ENCODE measurements at regions not wholly inside any gene's neighbourhood (a gene's known extent, or its start where the extent isn't known, plus 50 kb on each side); places are given as distances from the start of the nearest gene placed in this dataset.
A peak's percentile ranks its signal among the peaks of the same experiment; 100 is the strongest.
"Not testable (repeated sequence)": the region's sequence is repeated elsewhere in the genome, so short reads cannot be mapped to it uniquely, and the experiment has no call there.

- no peak overlapping the region for H3K27ac ChIP-seq (ENCODE audit: low read depth, low read length)
- H3K4me1 ChIP-seq (ENCODE audit: insufficient read depth, low read length), result no peaks in the 10 kb centered on the region
- peaks cover 60% of the 10 kb centered on the region for H3K27me3 ChIP-seq (ENCODE audit: insufficient read depth, low read length)
- H3K4me3 ChIP-seq (ENCODE audit: low read length), result no peak overlapping the region
- WGBS, result 85% methylated on average over 3 of the region's 3 CpGs
- no peak overlapping the region for H3K9ac ChIP-seq (ENCODE audit: low read depth, low read length)
- no peaks in the 10 kb centered on the region for H3K36me3 ChIP-seq (ENCODE audit: insufficient read depth, low read length)
- H3K9me3 ChIP-seq (ENCODE audit: insufficient read depth, low read depth, low read length), result no peaks in the 10 kb centered on the region
Measured at GRCh38 chr12:107853479-107853878, 79.0 kb downstream of the ASCL4 start.

DNA sequence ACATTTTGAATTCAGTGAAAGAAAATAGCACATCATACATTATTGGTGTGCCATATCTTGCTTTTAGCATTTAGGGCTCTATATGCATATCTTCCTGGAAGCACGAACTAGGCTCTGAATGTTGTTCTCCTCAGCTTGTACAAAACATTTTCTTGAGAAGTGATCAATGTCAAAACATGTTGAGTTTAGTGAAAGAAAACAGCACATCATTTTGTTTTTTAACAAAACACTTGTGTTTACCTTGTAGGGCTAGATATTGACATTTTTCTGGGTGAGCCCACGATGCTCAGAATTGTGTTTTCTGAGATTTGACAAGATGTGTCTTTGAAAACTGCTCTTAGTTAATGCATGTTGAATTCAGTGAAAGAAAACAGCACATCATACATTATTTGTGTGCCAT lies 81.0 kb downstream of the ASCL4 start:
- Histone ChIP-seq H3K27me3 (ENCODE audit: insufficient read depth, low read length) (peaks cover 67% of the 10 kb centered on the region), H3K27ac (ENCODE audit: low read depth, low read length) (no peak overlapping the region), H3K9ac (ENCODE audit: low read depth, low read length) (no peak overlapping the region), H3K36me3 (ENCODE audit: insufficient read depth, low read length) (no peaks in the 10 kb centered on the region), H3K9me3 (ENCODE audit: insufficient read depth, low read depth, low read length) (no peaks in the 10 kb centered on the region), H3K4me3 (ENCODE audit: low read length) (no peak overlapping the region), H3K4me1 (ENCODE audit: insufficient read depth, low read length) (no peaks in the 10 kb centered on the region; the same call in 1 of the 2 replicates)
- 76% methylated on average over 2 of the region's 2 CpGs for WGBS

DNA sequence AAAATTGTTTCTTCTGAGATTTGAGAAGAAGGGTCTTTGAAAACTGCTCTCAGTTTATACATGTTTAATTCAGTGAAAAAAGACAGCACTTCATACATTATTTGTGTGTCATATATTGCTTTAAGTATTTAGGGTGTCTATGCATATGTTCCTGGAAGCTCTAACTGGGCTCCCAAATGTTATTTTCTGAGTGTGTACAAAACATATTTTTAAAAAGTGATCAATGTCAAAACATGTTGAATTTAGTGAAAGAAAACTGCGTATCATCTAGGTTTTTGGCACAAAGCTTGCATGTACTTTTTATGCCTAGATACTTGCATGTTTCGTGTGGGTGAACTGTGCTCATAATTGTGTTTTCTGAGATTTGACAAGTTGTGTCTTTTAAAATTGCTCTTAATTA lies 81.6 kb downstream of the ASCL4 start:
- H3K9ac ChIP-seq (ENCODE audit: low read depth, low read length), result no peak overlapping the region
- no peaks in the 10 kb centered on the region for H3K9me3 ChIP-seq (ENCODE audit: insufficient read depth, low read depth, low read length)
- no peak overlapping the region for H3K4me3 ChIP-seq (ENCODE audit: low read length)
- H3K27ac ChIP-seq (ENCODE audit: low read depth, low read length), result no peak overlapping the region
- peaks cover 1% of the 10 kb centered on the region; the same call in 1 of the 2 replicates for H3K4me1 ChIP-seq (ENCODE audit: insufficient read depth, low read length)
- no peaks in the 10 kb centered on the region for H3K36me3 ChIP-seq (ENCODE audit: insufficient read depth, low read length)
- WGBS, result 42% methylated on average over 2 of the region's 2 CpGs
- H3K27me3 ChIP-seq (ENCODE audit: insufficient read depth, low read length), result peaks cover 73% of the 10 kb centered on the region

DNA sequence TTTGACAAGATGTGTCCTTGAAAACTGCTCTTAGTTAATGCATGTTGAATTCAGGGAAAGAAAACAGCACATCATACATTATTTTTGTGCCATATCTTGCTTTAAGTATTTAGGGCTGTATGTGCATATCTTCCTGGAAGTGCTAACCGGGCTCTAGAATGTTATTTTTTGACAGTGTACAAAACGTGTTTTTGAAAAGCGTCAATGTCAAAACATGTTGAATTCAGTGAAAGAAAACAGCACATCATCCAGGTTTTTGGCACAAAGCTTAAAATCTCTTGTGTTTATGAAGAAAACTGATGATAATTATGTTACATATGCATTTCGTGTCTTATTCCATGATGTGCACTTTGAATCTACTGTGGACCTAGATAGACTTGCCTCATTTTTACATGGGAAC lies 82.7 kb downstream of the ASCL4 start:
- Histone ChIP-seq H3K4me1 (ENCODE audit: insufficient read depth, low read length) (peaks cover 3% of the 10 kb centered on the region; the same call in 1 of the 2 replicates), H3K27ac (ENCODE audit: low read depth, low read length) (no peak overlapping the region), H3K27me3 (ENCODE audit: insufficient read depth, low read length) (peaks cover 82% of the 10 kb centered on the region), H3K9ac (ENCODE audit: low read depth, low read length) (no peak overlapping the region), H3K4me3 (ENCODE audit: low read length) (no peak overlapping the region), H3K9me3 (ENCODE audit: insufficient read depth, low read depth, low read length) (no peaks in the 10 kb centered on the region), H3K36me3 (ENCODE audit: insufficient read depth, low read length) (no peaks in the 10 kb centered on the region)
- 89% methylated on average over 4 of the region's 4 CpGs for WGBS

DNA sequence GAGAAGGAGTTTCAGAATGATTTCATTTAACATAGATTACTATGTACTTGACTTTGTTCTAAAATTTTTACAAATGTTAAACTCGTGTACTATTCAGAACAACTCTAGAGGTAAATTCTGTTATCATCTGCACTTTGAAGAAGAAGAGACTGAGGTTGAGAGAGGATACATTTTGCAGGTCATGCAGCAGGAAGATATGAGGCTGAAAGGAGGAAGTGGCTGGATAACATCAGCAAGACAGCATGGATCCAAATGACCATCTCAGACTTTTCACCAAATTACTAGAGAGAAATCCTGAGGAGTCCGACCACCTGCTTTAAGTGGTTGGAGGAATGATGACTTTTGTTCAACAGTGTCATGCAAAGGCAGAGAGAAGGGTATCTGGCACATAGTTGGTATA lies 84.9 kb downstream of the ASCL4 start:
- 77% methylated on average over 2 of the region's 2 CpGs for WGBS
- Histone ChIP-seq H3K4me3 (ENCODE audit: low read length) (no peak overlapping the region), H3K9me3 (ENCODE audit: insufficient read depth, low read depth, low read length) (no peaks in the 10 kb centered on the region), H3K4me1 (ENCODE audit: insufficient read depth, low read length) (peaks cover 3% of the 10 kb centered on the region; the same call in 1 of the 2 replicates), H3K9ac (ENCODE audit: low read depth, low read length) (no peak overlapping the region), H3K36me3 (ENCODE audit: insufficient read depth, low read length) (no peaks in the 10 kb centered on the region), H3K27ac (ENCODE audit: low read depth, low read length) (no peak overlapping the region), H3K27me3 (ENCODE audit: insufficient read depth, low read length) (peaks cover 91% of the 10 kb centered on the region)

- peak overlapping the region; percentile 59 for H3K4me3 ChIP-seq (ENCODE audit: low read length)
- no peak overlapping the region for H3K27ac ChIP-seq (ENCODE audit: low read depth, low read length)
- peaks cover 3% of the 10 kb centered on the region; the same call in 1 of the 2 replicates for H3K4me1 ChIP-seq (ENCODE audit: insufficient read depth, low read length)
- no peaks in the 10 kb centered on the region for H3K9me3 ChIP-seq (ENCODE audit: insufficient read depth, low read depth, low read length)
- peak overlapping the region; percentile 51 for H3K9ac ChIP-seq (ENCODE audit: low read depth, low read length)
- peaks cover 78% of the 10 kb centered on the region for H3K27me3 ChIP-seq (ENCODE audit: insufficient read depth, low read length)
- 1% methylated on average over 33 of the region's 33 CpGs for WGBS
- no peaks in the 10 kb centered on the region for H3K36me3 ChIP-seq (ENCODE audit: insufficient read depth, low read length)
Measured at GRCh38 chr12:107864235-107864634, 89.7 kb downstream of the ASCL4 start.

GRCh38 chr12:107864727-107865126 lies 90.2 kb downstream of the ASCL4 start:
- H3K9me3 ChIP-seq (ENCODE audit: insufficient read depth, low read depth, low read length); H3K9ac ChIP-seq (ENCODE audit: low read depth, low read length); H3K36me3 ChIP-seq (ENCODE audit: insufficient read depth, low read length); H3K27ac ChIP-seq (ENCODE audit: low read depth, low read length); H3K4me1 ChIP-seq (ENCODE audit: insufficient read depth, low read length): not testable (repeated sequence)
- peak overlapping the region; percentile 59 for H3K4me3 ChIP-seq (ENCODE audit: low read length)
- 44% methylated on average over 12 of the region's 12 CpGs for WGBS
- H3K27me3 ChIP-seq (ENCODE audit: insufficient read depth, low read length), result peaks cover 73% of the 10 kb centered on the region

DNA sequence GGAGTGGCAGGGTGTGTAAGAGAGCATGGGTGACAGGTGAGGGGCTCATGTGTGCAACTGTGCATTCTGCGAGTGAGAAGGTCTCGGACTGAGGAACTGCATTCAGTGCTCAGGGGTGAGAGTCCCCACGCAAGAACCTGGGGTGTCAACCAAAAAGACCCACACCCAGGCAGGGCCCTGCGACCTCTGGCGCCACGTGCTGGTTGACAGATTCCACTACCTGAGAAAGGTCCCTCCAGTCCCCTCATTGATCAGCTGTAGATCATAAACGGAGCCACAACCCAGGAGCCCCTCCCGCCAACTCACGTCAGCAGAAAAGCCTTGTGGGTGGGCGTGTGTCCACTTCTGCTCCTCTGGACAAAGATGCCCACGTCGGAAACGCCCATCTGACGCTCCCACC lies 98.7 kb downstream of the ASCL4 start:
- peaks cover 25% of the 10 kb centered on the region for H3K27me3 ChIP-seq (ENCODE audit: insufficient read depth, low read length)
- no peaks in the 10 kb centered on the region for H3K4me1 ChIP-seq (ENCODE audit: insufficient read depth, low read length)
- H3K9ac ChIP-seq (ENCODE audit: low read depth, low read length), result no peak overlapping the region
- WGBS, result 74% methylated on average over 14 of the region's 14 CpGs
- no peak overlapping the region for H3K4me3 ChIP-seq (ENCODE audit: low read length)
- H3K9me3 ChIP-seq (ENCODE audit: insufficient read depth, low read depth, low read length), result no peaks in the 10 kb centered on the region
- no peak overlapping the region for H3K27ac ChIP-seq (ENCODE audit: low read depth, low read length)
- no peaks in the 10 kb centered on the region for H3K36me3 ChIP-seq (ENCODE audit: insufficient read depth, low read length)

DNA sequence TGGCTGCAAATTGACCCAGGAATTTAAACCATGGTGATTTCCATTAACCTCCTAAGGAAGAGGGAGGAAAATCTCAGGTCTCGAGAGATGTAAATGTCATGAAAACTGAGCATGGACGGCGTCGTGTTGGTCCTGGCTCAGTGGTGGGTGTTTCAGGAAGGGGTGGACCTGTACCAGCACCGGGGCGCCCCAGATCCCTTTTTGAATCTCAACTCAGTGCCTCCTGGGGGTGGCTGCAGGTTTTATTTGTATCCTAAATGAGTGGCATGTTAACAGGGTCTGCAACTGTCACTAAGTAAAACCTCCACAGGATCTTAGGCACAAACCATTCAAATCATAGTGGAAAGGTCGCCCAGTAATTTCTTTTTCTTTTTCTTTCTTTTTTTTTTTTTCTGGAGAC lies 101.3 kb downstream of the ASCL4 start:
- Histone ChIP-seq H3K4me1 (ENCODE audit: insufficient read depth, low read length) (no peaks in the 10 kb centered on the region), H3K4me3 (ENCODE audit: low read length) (no peak overlapping the region), H3K36me3 (ENCODE audit: insufficient read depth, low read length) (no peaks in the 10 kb centered on the region), H3K27ac (ENCODE audit: low read depth, low read length) (no peak overlapping the region), H3K27me3 (ENCODE audit: insufficient read depth, low read length) (peaks cover 18% of the 10 kb centered on the region), H3K9ac (ENCODE audit: low read depth, low read length) (no peak overlapping the region), H3K9me3 (ENCODE audit: insufficient read depth, low read depth, low read length) (no peaks in the 10 kb centered on the region)
- 78% methylated on average over 7 of the region's 7 CpGs for WGBS

- Histone ChIP-seq H3K9me3 (ENCODE audit: insufficient read depth, low read depth, low read length) (no peaks in the 10 kb centered on the region), H3K4me1 (ENCODE audit: insufficient read depth, low read length) (no peaks in the 10 kb centered on the region), H3K4me3 (ENCODE audit: low read length) (no peak overlapping the region), H3K9ac (ENCODE audit: low read depth, low read length) (no peak overlapping the region), H3K27ac (ENCODE audit: low read depth, low read length) (no peak overlapping the region), H3K27me3 (ENCODE audit: insufficient read depth, low read length) (peaks cover 5% of the 10 kb centered on the region; the same call in 1 of the 2 replicates), H3K36me3 (ENCODE audit: insufficient read depth, low read length) (no peaks in the 10 kb centered on the region)
- whole genome bisulfite sequencing, result 0% methylated on average over 6 of the region's 7 CpGs
Measured at GRCh38 chr12:107884769-107885694, 110.5 kb downstream of the ASCL4 start.

GRCh38 chr12:107888789-107889188 lies 114.3 kb downstream of the ASCL4 start:
- no peak overlapping the region for H3K9ac ChIP-seq (ENCODE audit: low read depth, low read length)
- H3K27ac ChIP-seq (ENCODE audit: low read depth, low read length), result no peak overlapping the region
- no peak overlapping the region for H3K4me3 ChIP-seq (ENCODE audit: low read length)
- no peaks in the 10 kb centered on the region for H3K36me3 ChIP-seq (ENCODE audit: insufficient read depth, low read length)
- 93% methylated on average over 4 of the region's 4 CpGs for WGBS
- H3K27me3 ChIP-seq (ENCODE audit: insufficient read depth, low read length), result no peaks in the 10 kb centered on the region
- H3K9me3 ChIP-seq (ENCODE audit: insufficient read depth, low read depth, low read length), result no peaks in the 10 kb centered on the region
- H3K4me1 ChIP-seq (ENCODE audit: insufficient read depth, low read length), result no peaks in the 10 kb centered on the region

Data from HUES64 (cell line).